Peyer's patch (tissue), 4 donors: ENCODE measurements at regions not wholly inside any gene's neighbourhood (a gene's known extent, or its start where the extent isn't known, plus 50 kb on each side); places are given as distances from the start of the nearest gene placed in this dataset.

Experiments
- POLR2A ChIP-seq, 2 donors: fragments of 450-650 bp; IDR thresholded peaks; one replicate each; pipeline ENCODE4 v1.5.1; 2017; ENCODE audit warnings: antibody characterized with exemption in 2 of 2, mild to moderate bottlenecking in 2 of 2, moderate library complexity in 2 of 2
- TF ChIP-seq, protein P1 (sequence below), 6 experiments: fragments of 450-650 bp in 4 of 6; fragments of 200-600 bp in 2 of 6; sonication (generic) in 1 of 6; IDR thresholded peaks; one replicate each; pipeline ENCODE4 v1.5.1; 2017 to 2019; ENCODE audit warnings: antibody characterized with exemption in 6 of 6, mild to moderate bottlenecking in 3 of 6, moderate library complexity in 1 of 6

DNA sequence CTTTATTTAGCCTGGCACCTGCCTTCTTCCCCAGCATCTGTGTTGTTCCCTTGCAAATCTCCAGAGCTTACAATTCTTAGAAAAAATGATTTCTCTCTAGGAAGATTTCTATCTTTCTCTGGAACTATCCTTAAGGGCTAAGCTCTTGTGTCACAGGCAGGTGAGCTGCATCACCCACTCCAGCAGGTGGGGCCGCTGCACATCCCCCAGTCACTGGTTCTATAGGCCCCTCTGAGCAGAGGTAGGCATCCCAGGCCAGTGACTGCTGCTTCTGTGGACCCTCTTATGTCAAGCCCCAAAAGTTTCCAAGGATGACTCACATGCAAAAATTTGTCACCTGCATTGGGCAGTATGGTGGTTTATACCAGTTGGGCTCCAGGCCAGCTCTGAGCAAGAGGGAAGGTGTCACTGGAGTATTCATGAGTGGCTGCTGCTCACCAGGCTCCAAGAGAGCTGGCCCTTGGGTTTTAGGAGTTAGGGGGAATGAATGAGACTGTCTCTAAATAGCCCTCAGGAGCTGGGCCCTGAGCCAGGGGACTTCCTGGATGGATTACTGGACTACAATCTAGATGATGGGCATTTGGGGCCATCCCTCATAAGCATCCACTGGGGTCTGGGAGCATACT lies 208.1 kb upstream of the EOLA2 start:
- TF ChIP-seq, protein P1, sequence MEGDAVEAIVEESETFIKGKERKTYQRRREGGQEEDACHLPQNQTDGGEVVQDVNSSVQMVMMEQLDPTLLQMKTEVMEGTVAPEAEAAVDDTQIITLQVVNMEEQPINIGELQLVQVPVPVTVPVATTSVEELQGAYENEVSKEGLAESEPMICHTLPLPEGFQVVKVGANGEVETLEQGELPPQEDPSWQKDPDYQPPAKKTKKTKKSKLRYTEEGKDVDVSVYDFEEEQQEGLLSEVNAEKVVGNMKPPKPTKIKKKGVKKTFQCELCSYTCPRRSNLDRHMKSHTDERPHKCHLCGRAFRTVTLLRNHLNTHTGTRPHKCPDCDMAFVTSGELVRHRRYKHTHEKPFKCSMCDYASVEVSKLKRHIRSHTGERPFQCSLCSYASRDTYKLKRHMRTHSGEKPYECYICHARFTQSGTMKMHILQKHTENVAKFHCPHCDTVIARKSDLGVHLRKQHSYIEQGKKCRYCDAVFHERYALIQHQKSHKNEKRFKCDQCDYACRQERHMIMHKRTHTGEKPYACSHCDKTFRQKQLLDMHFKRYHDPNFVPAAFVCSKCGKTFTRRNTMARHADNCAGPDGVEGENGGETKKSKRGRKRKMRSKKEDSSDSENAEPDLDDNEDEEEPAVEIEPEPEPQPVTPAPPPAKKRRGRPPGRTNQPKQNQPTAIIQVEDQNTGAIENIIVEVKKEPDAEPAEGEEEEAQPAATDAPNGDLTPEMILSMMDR (IDR thresholded peaks at IDR 0.05), result no peak
- no peak for TF ChIP-seq POLR2A (IDR thresholded peaks at IDR 0.05)
